DND-41 (cell line): ENCODE measurements at regions not wholly inside any gene's neighbourhood (a gene's known extent, or its start where the extent isn't known, plus 50 kb on each side); places are given as distances from the start of the nearest gene placed in this dataset.

Experiments
- CTCF ChIP-seq: IDR thresholded peaks from 2 replicates; pipeline ENCODE4 v1.5.1; 2012; ENCODE audit warnings: borderline replicate concordance, low read length, moderate library complexity, mild to moderate bottlenecking; ENCODE audit not compliant: poor library complexity, severe bottlenecking; ENCODE audit errors: extremely low read depth
- EZH2 ChIP-seq: IDR thresholded peaks from 3 replicates; pipeline ENCODE4 v1.6.1; 2012; ENCODE audit warnings: borderline replicate concordance, low read depth, mild to moderate bottlenecking, moderate library complexity, low read length, inconsistent platforms; ENCODE audit not compliant: severe bottlenecking

- TF ChIP-seq CTCF (no peak), EZH2 (no peak)
Observed at GRCh38 chr2:220114443-220114842, 487.0 kb downstream of the SLC4A3 start.
